Panc1 (cell line): ENCODE measurements at regions not wholly inside any gene's neighbourhood (a gene's known extent, or its start where the extent isn't known, plus 50 kb on each side); places are given as distances from the start of the nearest gene placed in this dataset.

ENCODE experiments used
- ATAC-seq: fragments of 200-7000 bp; cut with Tn5 transposase; 2 replicates; pipeline ENCODE4 v1.9.1; 2020; ENCODE audit warnings: mild to moderate bottlenecking, moderate library complexity
- BruUV-seq: library from RNA; stranded (reverse); fragments of 400-500 nt; replicated peaks from 2 replicates; lab custom pipeline; 2021; lab: Mats Ljungman, UMichigan
- CTCF ChIA-PET: fragments of 300-600 bp; sonication (Branson Sonifier 250); formaldehyde crosslinking; loops from one replicate; lab custom pipeline; 2022; ENCODE audit warnings: antibody characterized with exemption; lab: Charles Lee
- POLR2A ChIA-PET: fragments of 300-600 bp; sonication (Branson Sonifier 250); formaldehyde crosslinking; loops from one replicate; lab custom pipeline; 2022; ENCODE audit warnings: antibody characterized with exemption; lab: Charles Lee
- DNase-seq: peaks from one replicate; pipeline ENCODE4 v3.0.0-alpha.2; 2010; ENCODE audit warnings: low read depth, low spot score
- H3K27ac ChIP-seq: 2 replicates; pipeline ENCODE4 v1.5.1; 2011; ENCODE audit warnings: mild to moderate bottlenecking, low read length, inconsistent platforms
- H3K27me3 ChIP-seq: fragments of 200-500 bp; sonication (Bioruptor generic); 2 replicates; pipeline ENCODE4 v1.6.0; 2014; ENCODE audit warnings: low read length, inconsistent platforms; ENCODE audit not compliant: control insufficient read depth, insufficient read depth
- H3K36me3 ChIP-seq: fragments of 200-500 bp; sonication (Bioruptor generic); 2 replicates; pipeline ENCODE4 v1.5.1; 2014; ENCODE audit warnings: inconsistent platforms, mild to moderate bottlenecking, low read length, moderate library complexity; ENCODE audit not compliant: control insufficient read depth, insufficient read depth
- H3K4me1 ChIP-seq: 2 replicates; pipeline ENCODE4 v1.5.1; 2011; ENCODE audit warnings: inconsistent platforms, mild to moderate bottlenecking, low read length, moderate library complexity; ENCODE audit not compliant: control insufficient read depth, insufficient read depth
- H3K4me3 ChIP-seq, 2 experiments: 2 replicates each; pipeline ENCODE4 v1.5.1; 2011 to 2012; ENCODE audit warnings: low read depth in 2 of 2, low read length in 2 of 2, mild to moderate bottlenecking in 2 of 2, inconsistent platforms in 1 of 2, moderate library complexity in 1 of 2
- H3K9me3 ChIP-seq: fragments of 200-500 bp; sonication (Bioruptor generic); 2 replicates; pipeline ENCODE4 v1.5.1; 2014; ENCODE audit warnings: low read depth, mild to moderate bottlenecking, inconsistent platforms, low read length, moderate library complexity; ENCODE audit not compliant: control insufficient read depth, insufficient read depth
- CTCF ChIP-seq: fragments of 450-650 bp; IDR thresholded peaks from 2 replicates; pipeline ENCODE4 v1.5.1; 2017; ENCODE audit warnings: mild to moderate bottlenecking
- POLR2AphosphoS5 ChIP-seq: IDR thresholded peaks from 2 replicates; pipeline ENCODE4 v1.6.1; 2012; ENCODE audit warnings: mild to moderate bottlenecking, low read depth, low read length, moderate library complexity
- REST ChIP-seq, 2 experiments: IDR thresholded peaks; 2 replicates each; pipeline ENCODE4 v1.6.1; 2011 to 2012; ENCODE audit warnings: low read depth in 2 of 2, control low read depth in 1 of 2, low read length in 1 of 2, mild to moderate bottlenecking in 1 of 2, moderate library complexity in 1 of 2; ENCODE audit not compliant: insufficient read depth in 1 of 2
- SIN3A ChIP-seq: IDR thresholded peaks from 2 replicates; pipeline ENCODE4 v1.6.1; 2012; ENCODE audit warnings: low read depth, mild to moderate bottlenecking, low read length, moderate library complexity, borderline replicate concordance; ENCODE audit not compliant: insufficient read depth
- TCF7L2 ChIP-seq: IDR thresholded peaks from 2 replicates; pipeline ENCODE4 v1.6.1; 2011; ENCODE audit warnings: mild to moderate bottlenecking, low read depth, low read length, inconsistent platforms
- in situ Hi-C: cut with HindIII; loops from 2 replicates; pipeline ENCODE4 v1.10.0; 2016; ENCODE audit warnings: low sequenced_read_pairs, low pct_unique_long_range_greater_than_20kb
- intact Hi-C: fragments of 100-400 bp; cut with micrococcal nuclease; formaldehyde crosslinking; loops from one replicate; pipeline ENCODE4 v1.10.0; 2022; ENCODE audit not compliant: unreplicated experiment

GRCh38 chr13:39982745-39983144, 327.3 kb downstream of the COG6 start:
- H3K36me3 ChIP-seq, result no peaks in the 10 kb centered on the region
- CTCF ChIA-PET, result no interaction called here
- H3K27me3 ChIP-seq, result no peaks in the 10 kb centered on the region
- in situ Hi-C loops, result no loop called here
- ATAC-seq (no peak), DNase-seq (no peak)
- no peaks in the 10 kb centered on the region for H3K9me3 ChIP-seq
- no peak for TF ChIP-seq CTCF
- TF ChIP-seq TCF7L2, result no peak
- TF ChIP-seq SIN3A, result no peak
- no peak for TF ChIP-seq POLR2AphosphoS5
- no peak for TF ChIP-seq REST (IDR thresholded peaks at IDR 0.05; ENCODE audit: insufficient read depth in 1 of 2, low read depth in 2 of 2, low read length in 1 of 2)
- no peak overlapping the region for H3K27ac ChIP-seq
- H3K4me3 ChIP-seq, result no peak overlapping the region
- H3K4me1 ChIP-seq, result no peaks in the 10 kb centered on the region
- no TSS peak for BruUV-seq
- intact Hi-C loops, result no loop called here
- POLR2A ChIA-PET, result no interaction called here

GRCh38 chr13:39985071-39985470, 329.6 kb downstream of the COG6 start:
- in situ Hi-C loops (no loop called here), intact Hi-C loops (no loop called here)
- Histone ChIP-seq H3K36me3 (no peaks in the 10 kb centered on the region), H3K27ac (no peak overlapping the region), H3K4me1 (no peaks in the 10 kb centered on the region), H3K4me3 (no peak overlapping the region), H3K27me3 (no peaks in the 10 kb centered on the region), H3K9me3 (no peaks in the 10 kb centered on the region)
- CTCF ChIA-PET, result no interaction called here
- BruUV-seq, result no TSS peak
- DNase-seq, result no peak
- TF ChIP-seq POLR2AphosphoS5 (no peak), REST (IDR thresholded peaks at IDR 0.05; ENCODE audit: insufficient read depth in 1 of 2, low read depth in 2 of 2, low read length in 1 of 2) (no peak), SIN3A (no peak), TCF7L2 (no peak), CTCF (no peak)
- ATAC-seq, result no peak
- POLR2A ChIA-PET, result no interaction called here
